Panc1 (cell line): ENCODE measurements at regions not wholly inside any gene's neighbourhood (a gene's known extent, or its start where the extent isn't known, plus 50 kb on each side); places are given as distances from the start of the nearest gene placed in this dataset.

Source experiments
- ATAC-seq: fragments of 200-7000 bp; cut with Tn5 transposase; 2 replicates; pipeline ENCODE4 v1.9.1; 2020; ENCODE audit warnings: mild to moderate bottlenecking, moderate library complexity
- BruUV-seq: library from RNA; stranded (reverse); fragments of 400-500 nt; replicated peaks from 2 replicates; lab custom pipeline; 2021; lab: Mats Ljungman, UMichigan
- CTCF ChIA-PET: fragments of 300-600 bp; sonication (Branson Sonifier 250); formaldehyde crosslinking; loops from one replicate; lab custom pipeline; 2022; ENCODE audit warnings: antibody characterized with exemption; lab: Charles Lee
- POLR2A ChIA-PET: fragments of 300-600 bp; sonication (Branson Sonifier 250); formaldehyde crosslinking; loops from one replicate; lab custom pipeline; 2022; ENCODE audit warnings: antibody characterized with exemption; lab: Charles Lee
- DNase-seq: peaks from one replicate; pipeline ENCODE4 v3.0.0-alpha.2; 2010; ENCODE audit warnings: low read depth, low spot score
- H3K27ac ChIP-seq: 2 replicates; pipeline ENCODE4 v1.5.1; 2011; ENCODE audit warnings: mild to moderate bottlenecking, low read length, inconsistent platforms
- H3K27me3 ChIP-seq: fragments of 200-500 bp; sonication (Bioruptor generic); 2 replicates; pipeline ENCODE4 v1.6.0; 2014; ENCODE audit warnings: low read length, inconsistent platforms; ENCODE audit not compliant: control insufficient read depth, insufficient read depth
- H3K36me3 ChIP-seq: fragments of 200-500 bp; sonication (Bioruptor generic); 2 replicates; pipeline ENCODE4 v1.5.1; 2014; ENCODE audit warnings: inconsistent platforms, mild to moderate bottlenecking, low read length, moderate library complexity; ENCODE audit not compliant: control insufficient read depth, insufficient read depth
- H3K4me1 ChIP-seq: 2 replicates; pipeline ENCODE4 v1.5.1; 2011; ENCODE audit warnings: inconsistent platforms, mild to moderate bottlenecking, low read length, moderate library complexity; ENCODE audit not compliant: control insufficient read depth, insufficient read depth
- H3K4me3 ChIP-seq, 2 experiments: 2 replicates each; pipeline ENCODE4 v1.5.1; 2011 to 2012; ENCODE audit warnings: low read depth in 2 of 2, low read length in 2 of 2, mild to moderate bottlenecking in 2 of 2, inconsistent platforms in 1 of 2, moderate library complexity in 1 of 2
- H3K9me3 ChIP-seq: fragments of 200-500 bp; sonication (Bioruptor generic); 2 replicates; pipeline ENCODE4 v1.5.1; 2014; ENCODE audit warnings: low read depth, mild to moderate bottlenecking, inconsistent platforms, low read length, moderate library complexity; ENCODE audit not compliant: control insufficient read depth, insufficient read depth
- CTCF ChIP-seq: fragments of 450-650 bp; IDR thresholded peaks from 2 replicates; pipeline ENCODE4 v1.5.1; 2017; ENCODE audit warnings: mild to moderate bottlenecking
- POLR2AphosphoS5 ChIP-seq: IDR thresholded peaks from 2 replicates; pipeline ENCODE4 v1.6.1; 2012; ENCODE audit warnings: mild to moderate bottlenecking, low read depth, low read length, moderate library complexity
- REST ChIP-seq, 2 experiments: IDR thresholded peaks; 2 replicates each; pipeline ENCODE4 v1.6.1; 2011 to 2012; ENCODE audit warnings: low read depth in 2 of 2, control low read depth in 1 of 2, low read length in 1 of 2, mild to moderate bottlenecking in 1 of 2, moderate library complexity in 1 of 2; ENCODE audit not compliant: insufficient read depth in 1 of 2
- SIN3A ChIP-seq: IDR thresholded peaks from 2 replicates; pipeline ENCODE4 v1.6.1; 2012; ENCODE audit warnings: low read depth, mild to moderate bottlenecking, low read length, moderate library complexity, borderline replicate concordance; ENCODE audit not compliant: insufficient read depth
- TCF7L2 ChIP-seq: IDR thresholded peaks from 2 replicates; pipeline ENCODE4 v1.6.1; 2011; ENCODE audit warnings: mild to moderate bottlenecking, low read depth, low read length, inconsistent platforms
- in situ Hi-C: cut with HindIII; loops from 2 replicates; pipeline ENCODE4 v1.10.0; 2016; ENCODE audit warnings: low sequenced_read_pairs, low pct_unique_long_range_greater_than_20kb
- intact Hi-C: fragments of 100-400 bp; cut with micrococcal nuclease; formaldehyde crosslinking; loops from one replicate; pipeline ENCODE4 v1.10.0; 2022; ENCODE audit not compliant: unreplicated experiment

GRCh38 chr12:23008623-23009022, 383.7 kb downstream of the ETNK1 start:
- no peak for TF ChIP-seq TCF7L2
- POLR2A ChIA-PET = no interaction called here
- no peaks in the 10 kb centered on the region for H3K27me3 ChIP-seq
- H3K4me3 ChIP-seq = no peak overlapping the region
- in situ Hi-C loops (no loop called here), intact Hi-C loops (no loop called here)
- BruUV-seq = no TSS peak
- no peaks in the 10 kb centered on the region for H3K4me1 ChIP-seq
- no peaks in the 10 kb centered on the region for H3K36me3 ChIP-seq
- DNase-seq = no peak
- no peak for ATAC-seq
- no peaks in the 10 kb centered on the region for H3K9me3 ChIP-seq
- CTCF ChIA-PET = no interaction called here
- no peak overlapping the region for H3K27ac ChIP-seq

GRCh38 chr12:23014749-23015148, 389.8 kb downstream of the ETNK1 start:
- H3K36me3 ChIP-seq = no peaks in the 10 kb centered on the region
- no peak for TF ChIP-seq TCF7L2
- TF ChIP-seq SIN3A = no peak
- TF ChIP-seq REST (IDR thresholded peaks at IDR 0.05; ENCODE audit: insufficient read depth in 1 of 2, low read depth in 2 of 2, low read length in 1 of 2) = no peak
- TF ChIP-seq POLR2AphosphoS5 = no peak
- no peak for TF ChIP-seq CTCF
- H3K9me3 ChIP-seq = no peaks in the 10 kb centered on the region
- H3K4me3 ChIP-seq = no peak overlapping the region
- H3K4me1 ChIP-seq = no peaks in the 10 kb centered on the region
- H3K27me3 ChIP-seq = no peaks in the 10 kb centered on the region
- intact Hi-C loops (no loop called here), in situ Hi-C loops (no loop called here)
- no TSS peak for BruUV-seq
- ATAC-seq (no peak), DNase-seq (no peak)
- H3K27ac ChIP-seq = no peak overlapping the region
- POLR2A ChIA-PET = no interaction called here
- CTCF ChIA-PET = interaction anchor here (0.5 kb wide), 1 partner anchor 282 kb away, joined by 3 read pairs; no protein-coding TSS in a partner anchor

GRCh38 chr12:23025372-23026016, 400.5 kb downstream of the ETNK1 start:
- no peak for ATAC-seq
- Histone ChIP-seq H3K9me3 (no peaks in the 10 kb centered on the region), H3K27ac (no peak overlapping the region), H3K27me3 (no peaks in the 10 kb centered on the region), H3K4me1 (no peaks in the 10 kb centered on the region), H3K36me3 (no peaks in the 10 kb centered on the region), H3K4me3 (no peak overlapping the region)
- ChIA-PET CTCF (no interaction called here), POLR2A (no interaction called here)
- TF ChIP-seq REST (IDR thresholded peaks at IDR 0.05; ENCODE audit: insufficient read depth in 1 of 2, low read depth in 2 of 2, low read length in 1 of 2) = no peak
- TF ChIP-seq CTCF = no peak
- no peak for TF ChIP-seq POLR2AphosphoS5
- BruUV-seq = no TSS peak
- intact Hi-C loops = no loop called here
- in situ Hi-C loops = no loop called here
- DNase-seq = no peak
